ENCODE measurements at regions not wholly inside any gene's neighbourhood (a gene's known extent, or its start where the extent isn't known, plus 50 kb on each side); places are given as distances from the start of the nearest gene placed in this dataset.

GRCh38 chr3:82002491-82002890 is 241.0 kb upstream of the GBE1 start (continued):
- TF ChIP-seq ELK3 (CRISPR knock-in tag; IDR thresholded peaks at IDR 0.05), result no peak
- TF ChIP-seq SMARCB1 (IDR thresholded peaks at IDR 0.05; ENCODE audit: insufficient read length, low read depth), result no peak
- TF ChIP-seq RAD21 (CRISPR knock-in tag; conservative IDR thresholded peaks at IDR 0.05 in 1 of 2, IDR thresholded peaks at IDR 0.05 in 1 of 2), result no peak
- TF ChIP-seq PBX2 (CRISPR knock-in tag; IDR thresholded peaks at IDR 0.05; ENCODE audit: low read depth), result no peak
- no peak for TF ChIP-seq PBX2 (tag; conservative IDR thresholded peaks at IDR 0.05; ENCODE audit: low read depth)

GRCh38 chr3:82001276-82001923 is 240.0 kb upstream of the GBE1 start:
- ChIA-PET CTCF (ENCODE audit: low intra/inter-chr PET ratio) (no interaction called here), POLR2A (no interaction called here)
- Histone ChIP-seq H3K4me3 (no peak overlapping the region), H3K27ac (ENCODE audit: extremely low read depth, low read depth, low read length) (no peak overlapping the region), H3K9ac (ENCODE audit: insufficient read depth in 1 of 2, low read depth in 2 of 2, low read length in 2 of 2) (no peak overlapping the region), H4K20me1 (replicated peaks; ENCODE audit: control insufficient read depth, insufficient read depth, low read length) (no peaks in the 10 kb centered on the region), H3K36me3 (ENCODE audit: control insufficient read depth, insufficient read depth, low read length) (no peaks in the 10 kb centered on the region), H3K79me2 (ENCODE audit: control insufficient read depth, insufficient read depth, low read length) (no peaks in the 10 kb centered on the region), H3K9me1 (ENCODE audit: control insufficient read depth, insufficient read depth, low read length) (no peaks in the 10 kb centered on the region), H2AFZ (ENCODE audit: low read depth, low read length) (no peak overlapping the region), H3K4me1 (replicated peaks in 1 of 2; ENCODE audit: control insufficient read depth in 2 of 2, insufficient read depth in 2 of 2, low read length in 2 of 2) (no peaks in the 10 kb centered on the region), H3K9me3 (replicated peaks; ENCODE audit: control insufficient read depth, insufficient read depth, low read depth, low read length) (no peaks in the 10 kb centered on the region), H3K27me3 (ENCODE audit: control insufficient read depth in 2 of 2, insufficient read depth in 2 of 2, low read length in 2 of 2) (no peaks in the 10 kb centered on the region), H3K4me2 (ENCODE audit: insufficient read depth, low read length) (no peak overlapping the region)
- DNase-seq (ENCODE audit: extremely low read depth in 1 of 4, low spot score in 3 of 4) (no peak), FAIRE-seq (no peak), ATAC-seq (no peak)
- WGBS (ENCODE audit: insufficient coverage, low coverage, missing lambda C conversion rate), result 3% methylated on average over 2 of the region's 2 CpGs
- in situ Hi-C loops (cut with MboI), result no loop called here
- intact Hi-C loops (cut with micrococcal nuclease), result no loop called here
- BruUV-seq (replicated peaks), result no TSS peak
- TF ChIP-seq ZNF398 (CRISPR knock-in tag; IDR thresholded peaks at IDR 0.05) (no peak), SRSF3 (IDR thresholded peaks at IDR 0.05; ENCODE audit: insufficient read depth, low read length) (no peak), ARID3A (IDR thresholded peaks at IDR 0.05; ENCODE audit: borderline replicate concordance, low read depth, low read length) (no peak), CREM (IDR thresholded peaks at IDR 0.05; ENCODE audit: low read depth) (no peak), EP300 (IDR thresholded peaks at IDR 0.05; ENCODE audit: low read length) (no peak), PTBP1 (IDR thresholded peaks at IDR 0.05; ENCODE audit: low read depth, low read length) (no peak), ZNF124 (CRISPR knock-in tag; IDR thresholded peaks at IDR 0.05) (no peak)
